ENCODE measurements at regions not wholly inside any gene's neighbourhood (a gene's known extent, or its start where the extent isn't known, plus 50 kb on each side); places are given as distances from the start of the nearest gene placed in this dataset.

DNA sequence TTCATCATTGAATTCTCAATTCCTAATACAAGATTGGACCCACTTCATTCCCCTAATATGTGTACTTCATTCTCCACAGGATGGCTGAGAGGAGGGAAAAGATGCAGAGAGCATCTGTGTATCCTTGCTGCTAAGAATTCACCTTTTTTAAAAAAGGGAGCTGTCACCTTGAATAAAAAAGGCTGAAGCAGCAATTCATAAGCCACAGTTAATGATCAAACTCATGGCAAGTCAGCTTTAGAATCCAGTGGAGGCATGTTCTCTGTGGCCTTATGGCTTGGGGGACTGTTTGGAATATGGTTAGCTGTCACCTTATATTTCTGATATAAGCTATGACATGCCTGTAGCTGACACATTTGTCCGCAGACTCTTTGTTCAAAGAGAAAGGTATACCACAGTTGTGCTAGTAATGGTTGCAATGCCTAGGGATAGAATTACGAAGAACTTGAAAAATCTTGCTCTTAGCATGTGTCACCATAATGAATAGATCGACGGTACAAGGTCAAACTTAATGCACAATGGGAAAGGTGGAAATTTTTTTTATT lies 256.8 kb upstream of the TNC start:
- Histone ChIP-seq H3K27ac (ENCODE audit: low read depth, low read length) (no peak overlapping the region), H3K27me3 (ENCODE audit: control insufficient read depth in 1 of 2, insufficient read depth in 2 of 2, low read length in 2 of 2) (no peaks in the 10 kb centered on the region), H3K9me3 (ENCODE audit: control insufficient read depth in 1 of 2, low read length in 2 of 2) (no peaks in the 10 kb centered on the region), H3K4me3 (ENCODE audit: low read depth in 1 of 2, low read length in 2 of 2) (no peak overlapping the region), H3K9ac (ENCODE audit: low read depth in 1 of 2, low read length in 2 of 2) (no peak overlapping the region), H3K4me1 (ENCODE audit: control insufficient read depth in 1 of 2, insufficient read depth in 2 of 2, low read length in 2 of 2) (no peaks in the 10 kb centered on the region), H3K36me3 (ENCODE audit: control insufficient read depth in 1 of 2, insufficient read depth in 2 of 2, low read length in 2 of 2) (no peaks in the 10 kb centered on the region)

DNA sequence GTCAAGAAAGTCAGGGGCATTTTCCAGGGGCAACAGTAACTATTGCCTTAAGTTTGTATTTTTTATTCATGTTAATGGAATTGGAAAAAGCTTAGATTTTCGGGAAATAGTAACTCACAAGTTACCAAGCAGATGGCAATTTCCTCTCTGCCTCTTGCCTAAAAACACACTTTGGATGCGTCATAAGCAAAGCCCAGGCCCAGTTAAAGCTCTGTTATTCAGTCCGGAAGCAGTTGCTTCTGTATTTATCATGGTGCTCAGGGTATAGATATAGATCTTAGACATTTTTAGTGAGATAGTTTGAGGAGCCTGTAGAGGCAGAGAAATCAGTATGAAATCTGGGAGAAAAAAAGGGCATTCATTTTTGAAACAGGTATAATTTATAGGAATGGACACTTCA lies 260.3 kb upstream of the TNC start:
- no peak overlapping the region for H3K9ac ChIP-seq (ENCODE audit: low read depth in 1 of 2, low read length in 2 of 2)
- peaks cover 10% of the 10 kb centered on the region in 2 donors for H3K9me3 ChIP-seq (ENCODE audit: control insufficient read depth in 1 of 2, low read length in 2 of 2)
- H3K4me3 ChIP-seq (ENCODE audit: low read depth in 1 of 2, low read length in 2 of 2), result no peak overlapping the region
- H3K27me3 ChIP-seq (ENCODE audit: control insufficient read depth in 1 of 2, insufficient read depth in 2 of 2, low read length in 2 of 2), result no peaks in the 10 kb centered on the region
- H3K4me1 ChIP-seq (ENCODE audit: control insufficient read depth in 1 of 2, insufficient read depth in 2 of 2, low read length in 2 of 2), result no peaks in the 10 kb centered on the region
- no peaks in the 10 kb centered on the region for H3K36me3 ChIP-seq (ENCODE audit: control insufficient read depth in 1 of 2, insufficient read depth in 2 of 2, low read length in 2 of 2)
- no peak overlapping the region for H3K27ac ChIP-seq (ENCODE audit: low read depth, low read length)

DNA sequence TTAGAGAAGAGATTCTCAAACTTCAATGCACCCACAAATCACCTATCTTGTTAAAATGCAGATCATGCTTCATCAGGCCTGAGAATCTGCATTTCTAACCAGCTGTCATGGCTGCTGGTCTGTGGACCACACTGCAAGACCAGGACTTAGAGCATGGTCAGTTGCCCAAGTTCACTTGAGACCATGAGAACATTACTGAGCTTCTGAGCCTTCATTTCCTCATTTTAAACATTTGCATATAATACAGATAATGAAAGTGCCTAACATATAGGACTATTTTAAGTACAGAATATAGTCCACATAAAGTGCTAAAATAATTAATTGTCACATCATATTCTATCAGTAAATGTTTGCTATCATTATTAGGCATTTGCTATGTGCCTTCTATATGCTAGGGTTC lies 260.8 kb upstream of the TNC start:
- H3K9ac ChIP-seq (ENCODE audit: low read depth in 1 of 2, low read length in 2 of 2), result no peak overlapping the region
- no peak overlapping the region for H3K4me3 ChIP-seq (ENCODE audit: low read depth in 1 of 2, low read length in 2 of 2)
- H3K27ac ChIP-seq (ENCODE audit: low read depth, low read length), result no peak overlapping the region
- H3K9me3 ChIP-seq (ENCODE audit: control insufficient read depth in 1 of 2, low read length in 2 of 2), result peaks cover 10 to 14% of the 10 kb centered on the region in 2 donors
- no peaks in the 10 kb centered on the region for H3K27me3 ChIP-seq (ENCODE audit: control insufficient read depth in 1 of 2, insufficient read depth in 2 of 2, low read length in 2 of 2)
- no peaks in the 10 kb centered on the region for H3K36me3 ChIP-seq (ENCODE audit: control insufficient read depth in 1 of 2, insufficient read depth in 2 of 2, low read length in 2 of 2)
- no peaks in the 10 kb centered on the region for H3K4me1 ChIP-seq (ENCODE audit: control insufficient read depth in 1 of 2, insufficient read depth in 2 of 2, low read length in 2 of 2)

DNA sequence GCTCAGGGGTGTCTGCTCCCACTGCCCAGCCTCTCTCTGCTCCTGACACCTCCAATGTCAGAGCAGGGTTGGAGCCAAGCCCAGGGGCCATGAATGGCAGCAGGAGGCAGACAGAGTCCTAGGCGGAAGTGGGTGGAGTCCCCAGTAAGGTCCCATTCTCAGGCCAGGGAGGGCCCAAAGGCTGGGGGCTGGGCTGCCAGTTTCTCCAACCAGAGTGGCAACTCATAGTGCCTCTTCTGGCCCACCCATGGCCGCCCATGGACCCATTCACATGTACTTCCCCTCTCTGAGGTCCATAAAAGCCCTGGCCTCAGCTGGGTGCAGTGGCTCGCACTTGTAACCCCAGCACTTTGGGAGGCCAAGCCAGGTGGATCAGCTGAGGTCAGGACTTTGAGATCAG lies 261.8 kb upstream of the TNC start:
- no peak overlapping the region for H3K27ac ChIP-seq (ENCODE audit: low read depth, low read length)
- no peak overlapping the region for H3K4me3 ChIP-seq (ENCODE audit: low read depth in 1 of 2, low read length in 2 of 2)
- H3K9ac ChIP-seq (ENCODE audit: low read depth in 1 of 2, low read length in 2 of 2), result no peak overlapping the region
- H3K36me3 ChIP-seq (ENCODE audit: control insufficient read depth in 1 of 2, insufficient read depth in 2 of 2, low read length in 2 of 2), result no peaks in the 10 kb centered on the region
- peaks cover 10 to 14% of the 10 kb centered on the region in 2 donors for H3K9me3 ChIP-seq (ENCODE audit: control insufficient read depth in 1 of 2, low read length in 2 of 2)
- no peaks in the 10 kb centered on the region for H3K4me1 ChIP-seq (ENCODE audit: control insufficient read depth in 1 of 2, insufficient read depth in 2 of 2, low read length in 2 of 2)
- H3K27me3 ChIP-seq (ENCODE audit: control insufficient read depth in 1 of 2, insufficient read depth in 2 of 2, low read length in 2 of 2), result no peaks in the 10 kb centered on the region

DNA sequence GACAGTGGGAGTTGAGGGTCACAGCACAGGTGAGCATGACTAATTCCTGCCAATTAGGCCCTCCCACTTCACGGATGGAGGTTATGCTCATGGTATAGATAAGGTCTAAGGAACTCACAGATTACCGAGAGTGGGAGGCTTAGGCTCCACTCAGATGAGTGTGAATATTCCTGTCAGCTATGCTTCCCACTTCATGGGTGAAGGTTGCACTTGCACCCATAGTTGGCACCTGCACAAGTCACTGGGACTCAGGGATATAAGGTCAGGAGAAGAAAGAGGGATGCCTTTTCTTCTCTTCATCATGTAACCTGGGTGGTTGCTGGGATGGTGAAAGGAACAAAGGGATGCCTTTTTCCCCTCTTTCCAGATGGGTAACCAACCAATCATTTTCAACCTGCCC lies 264.9 kb upstream of the TNC start:
- H3K9me3 ChIP-seq (ENCODE audit: control insufficient read depth in 1 of 2, low read length in 2 of 2), result peaks cover 10 to 14% of the 10 kb centered on the region in 2 donors
- no peak overlapping the region for H3K27ac ChIP-seq (ENCODE audit: low read depth, low read length)
- peak overlapping the region in 1 of 2 donors; percentile 21 for H3K4me3 ChIP-seq (ENCODE audit: low read depth in 1 of 2, low read length in 2 of 2)
- H3K27me3 ChIP-seq (ENCODE audit: control insufficient read depth in 1 of 2, insufficient read depth in 2 of 2, low read length in 2 of 2), result no peaks in the 10 kb centered on the region
- no peak overlapping the region for H3K9ac ChIP-seq (ENCODE audit: low read depth in 1 of 2, low read length in 2 of 2)
- no peaks in the 10 kb centered on the region for H3K4me1 ChIP-seq (ENCODE audit: control insufficient read depth in 1 of 2, insufficient read depth in 2 of 2, low read length in 2 of 2)
- H3K36me3 ChIP-seq (ENCODE audit: control insufficient read depth in 1 of 2, insufficient read depth in 2 of 2, low read length in 2 of 2), result no peaks in the 10 kb centered on the region

DNA sequence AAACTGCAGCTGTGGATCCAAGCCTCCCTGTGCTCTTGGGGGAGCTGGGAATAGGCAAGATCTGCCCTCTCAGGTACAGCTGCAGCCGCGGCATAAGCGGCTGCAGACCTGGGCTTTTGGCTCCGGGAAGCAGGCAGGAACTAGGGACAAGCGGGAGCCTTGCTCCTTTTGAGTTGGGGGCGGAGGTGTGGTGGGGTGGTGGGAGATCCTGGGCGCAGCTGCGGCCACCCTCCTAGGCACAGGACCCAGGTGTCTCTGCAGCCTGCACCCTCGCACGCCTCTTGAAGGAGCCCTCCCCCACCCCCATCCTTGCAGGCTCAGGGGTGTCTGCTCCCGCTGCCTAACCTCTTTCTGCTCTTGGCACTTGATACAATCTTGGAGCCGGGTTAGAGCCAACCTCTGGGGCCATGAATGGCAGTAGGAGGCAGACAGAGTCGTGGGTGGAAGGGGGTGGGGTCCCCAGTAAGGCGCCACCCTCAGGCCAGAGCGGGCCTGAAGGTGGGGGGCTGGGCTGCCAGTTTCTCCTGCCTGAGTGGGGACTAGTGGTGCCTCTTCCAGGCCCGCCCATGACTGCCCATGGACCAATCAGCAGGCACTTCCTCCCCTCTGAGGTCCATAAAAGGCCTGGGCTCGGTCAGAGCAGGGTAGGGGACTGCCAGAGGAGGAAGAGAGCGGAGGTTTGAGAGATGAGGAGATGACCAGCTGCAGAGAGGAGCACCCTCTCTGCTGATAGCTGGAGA lies 267.6 kb upstream of the TNC start:
- H3K4me3 ChIP-seq (ENCODE audit: low read depth in 1 of 2, low read length in 2 of 2), result no peak overlapping the region
- H3K27ac ChIP-seq (ENCODE audit: low read depth, low read length), result no peak overlapping the region
- no peak overlapping the region for H3K9ac ChIP-seq (ENCODE audit: low read depth in 1 of 2, low read length in 2 of 2)
- H3K4me1 ChIP-seq (ENCODE audit: control insufficient read depth in 1 of 2, insufficient read depth in 2 of 2, low read length in 2 of 2), result no peaks in the 10 kb centered on the region
- no peaks in the 10 kb centered on the region for H3K27me3 ChIP-seq (ENCODE audit: control insufficient read depth in 1 of 2, insufficient read depth in 2 of 2, low read length in 2 of 2)
- no peaks in the 10 kb centered on the region for H3K36me3 ChIP-seq (ENCODE audit: control insufficient read depth in 1 of 2, insufficient read depth in 2 of 2, low read length in 2 of 2)
- peaks cover 10 to 14% of the 10 kb centered on the region in 2 donors for H3K9me3 ChIP-seq (ENCODE audit: control insufficient read depth in 1 of 2, low read length in 2 of 2)

DNA sequence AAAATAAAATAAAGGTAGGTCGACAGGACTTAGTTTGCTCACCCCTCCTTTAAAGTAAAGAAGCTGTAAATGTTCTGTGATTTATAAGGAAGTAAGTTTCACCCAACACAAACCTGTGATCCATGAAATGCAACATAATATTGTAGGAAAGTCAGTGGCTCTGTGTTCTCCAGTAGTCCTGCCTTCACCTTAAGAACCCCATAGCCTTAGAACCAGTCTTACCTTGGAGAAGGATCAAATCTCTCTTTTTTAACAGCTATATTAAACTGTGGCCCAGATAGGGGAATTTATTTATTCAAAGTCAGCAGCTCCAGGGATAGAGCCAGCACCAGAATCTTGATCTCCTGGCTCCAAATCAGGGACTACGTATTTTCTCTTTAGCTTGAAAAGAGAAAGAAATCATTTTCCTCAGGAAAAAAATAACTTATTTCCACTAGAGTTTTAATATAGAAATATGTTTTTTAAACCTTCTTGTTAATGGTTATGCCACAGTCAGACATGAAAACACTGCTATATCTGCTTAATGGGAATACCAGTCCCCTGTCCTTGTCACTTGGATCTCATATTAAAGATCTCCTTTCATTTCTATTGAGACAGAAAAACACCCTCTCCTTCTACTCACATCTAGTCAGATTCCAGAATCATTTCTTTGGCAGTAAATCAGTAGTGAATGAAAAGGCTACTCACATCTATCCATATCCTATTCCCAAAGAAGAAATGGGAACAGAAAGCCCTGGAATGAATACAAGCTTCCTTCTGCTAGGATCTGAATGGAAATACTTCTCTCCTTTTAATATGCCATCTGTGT lies 269.2 kb upstream of the TNC start:
- H3K9ac ChIP-seq (ENCODE audit: low read depth in 1 of 2, low read length in 2 of 2), result no peak overlapping the region
- no peaks in the 10 kb centered on the region for H3K27me3 ChIP-seq (ENCODE audit: control insufficient read depth in 1 of 2, insufficient read depth in 2 of 2, low read length in 2 of 2)
- no peaks in the 10 kb centered on the region for H3K4me1 ChIP-seq (ENCODE audit: control insufficient read depth in 1 of 2, insufficient read depth in 2 of 2, low read length in 2 of 2)
- peaks cover 10 to 14% of the 10 kb centered on the region in 2 donors for H3K9me3 ChIP-seq (ENCODE audit: control insufficient read depth in 1 of 2, low read length in 2 of 2)
- no peak overlapping the region for H3K27ac ChIP-seq (ENCODE audit: low read depth, low read length)
- no peaks in the 10 kb centered on the region for H3K36me3 ChIP-seq (ENCODE audit: control insufficient read depth in 1 of 2, insufficient read depth in 2 of 2, low read length in 2 of 2)
- no peak overlapping the region for H3K4me3 ChIP-seq (ENCODE audit: low read depth in 1 of 2, low read length in 2 of 2)

DNA sequence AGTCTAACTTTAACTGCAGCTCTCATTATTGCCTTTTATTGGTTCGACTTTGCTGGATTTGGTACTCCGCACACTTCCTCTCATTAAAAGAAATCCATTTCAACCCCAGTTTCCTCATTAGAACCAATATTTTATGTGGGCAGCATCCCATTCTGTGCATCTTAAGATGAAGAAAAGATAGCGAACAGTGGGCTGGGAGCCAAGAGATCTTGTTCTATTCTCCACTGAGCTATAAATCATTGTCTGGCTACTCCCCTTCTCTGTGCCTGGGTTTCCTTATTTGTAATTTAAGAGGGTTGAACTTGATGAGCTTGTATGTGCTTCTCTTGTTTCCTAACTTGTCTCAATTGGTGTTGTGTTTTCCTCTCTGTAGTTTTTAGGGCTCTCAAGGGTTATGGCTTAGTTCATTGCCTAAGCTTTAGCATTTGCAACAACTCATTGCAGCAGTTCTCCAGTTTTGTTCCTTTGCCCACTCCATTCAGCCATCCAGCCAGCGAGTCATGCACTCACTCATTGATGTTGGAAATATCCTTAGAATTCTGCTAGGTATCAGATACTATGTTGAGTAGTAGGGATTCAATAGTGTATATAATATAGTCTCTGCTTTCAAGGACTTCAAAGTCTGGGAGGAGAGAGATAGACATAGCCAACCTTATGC lies 273.3 kb upstream of the TNC start:
- no peak overlapping the region for H3K27ac ChIP-seq (ENCODE audit: low read depth, low read length)
- H3K4me1 ChIP-seq (ENCODE audit: control insufficient read depth in 1 of 2, insufficient read depth in 2 of 2, low read length in 2 of 2), result no peaks in the 10 kb centered on the region
- no peaks in the 10 kb centered on the region for H3K36me3 ChIP-seq (ENCODE audit: control insufficient read depth in 1 of 2, insufficient read depth in 2 of 2, low read length in 2 of 2)
- no peak overlapping the region for H3K9ac ChIP-seq (ENCODE audit: low read depth in 1 of 2, low read length in 2 of 2)
- no peaks in the 10 kb centered on the region for H3K27me3 ChIP-seq (ENCODE audit: control insufficient read depth in 1 of 2, insufficient read depth in 2 of 2, low read length in 2 of 2)
- no peak overlapping the region for H3K4me3 ChIP-seq (ENCODE audit: low read depth in 1 of 2, low read length in 2 of 2)
- no peaks in the 10 kb centered on the region for H3K9me3 ChIP-seq (ENCODE audit: control insufficient read depth in 1 of 2, low read length in 2 of 2)

DNA sequence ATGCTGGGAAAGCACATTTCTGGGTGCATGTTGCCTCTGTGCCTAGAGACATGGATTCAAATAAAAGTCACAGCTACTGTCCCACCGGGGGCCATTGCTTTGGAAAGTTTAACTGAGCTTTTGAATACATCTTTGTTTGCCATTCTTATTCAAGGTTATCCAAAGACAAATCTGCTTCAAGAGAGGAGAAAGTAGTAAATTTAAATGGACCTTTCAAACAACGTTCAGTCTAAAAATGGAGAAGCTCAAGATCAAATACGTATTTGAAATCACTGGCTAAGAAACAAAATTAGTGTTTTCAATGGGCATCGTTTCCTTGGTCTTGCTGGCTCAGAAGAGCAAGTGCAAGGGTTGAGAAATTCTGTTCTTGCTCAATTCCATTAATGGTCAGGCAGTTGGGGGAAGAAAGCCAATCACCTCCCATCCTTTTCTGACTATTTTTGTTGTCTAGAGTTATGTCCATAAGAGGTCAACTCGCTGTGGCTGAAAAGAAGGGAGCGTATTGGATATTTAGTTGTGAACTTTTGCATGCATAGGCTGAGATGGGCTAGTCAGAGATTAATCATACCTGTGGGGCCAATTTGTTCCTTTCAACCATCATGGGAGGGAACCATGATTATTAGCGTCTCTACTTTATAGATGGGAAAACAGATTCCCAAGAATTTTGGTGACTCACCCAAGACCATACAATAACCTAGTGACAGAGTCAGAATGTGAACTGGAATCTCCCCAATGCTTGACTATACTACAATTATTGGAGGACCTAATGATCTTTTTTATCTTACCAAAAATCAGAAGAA lies 276.2 kb upstream of the TNC start:
- Histone ChIP-seq H3K27ac (ENCODE audit: low read depth, low read length) (no peak overlapping the region), H3K4me1 (ENCODE audit: control insufficient read depth in 1 of 2, insufficient read depth in 2 of 2, low read length in 2 of 2) (no peaks in the 10 kb centered on the region), H3K9me3 (ENCODE audit: control insufficient read depth in 1 of 2, low read length in 2 of 2) (no peaks in the 10 kb centered on the region), H3K4me3 (ENCODE audit: low read depth in 1 of 2, low read length in 2 of 2) (no peak overlapping the region), H3K27me3 (ENCODE audit: control insufficient read depth in 1 of 2, insufficient read depth in 2 of 2, low read length in 2 of 2) (no peaks in the 10 kb centered on the region), H3K9ac (ENCODE audit: low read depth in 1 of 2, low read length in 2 of 2) (no peak overlapping the region), H3K36me3 (ENCODE audit: control insufficient read depth in 1 of 2, insufficient read depth in 2 of 2, low read length in 2 of 2) (no peaks in the 10 kb centered on the region)
